PC-3 (cell line): ENCODE measurements at regions not wholly inside any gene's neighbourhood (a gene's known extent, or its start where the extent isn't known, plus 50 kb on each side); places are given as distances from the start of the nearest gene placed in this dataset.
"Not testable (repeated sequence)": the region's sequence is repeated elsewhere in the genome, so short reads cannot be mapped to it uniquely, and the experiment has no call there.

ENCODE experiments used
- ATAC-seq: fragments of 200-7000 bp; cut with Tn5 transposase; 2 replicates; pipeline ENCODE4 v1.9.1; 2020; ENCODE audit warnings: mild to moderate bottlenecking, moderate library complexity
- BruUV-seq: library from RNA; stranded (reverse); fragments of 400-500 nt; replicated peaks from 2 replicates; lab custom pipeline; 2021; lab: Mats Ljungman, UMichigan
- CTCF ChIA-PET: fragments of 300-600 bp; sonication (Branson Sonifier 250); formaldehyde crosslinking; loops from one replicate; lab custom pipeline; 2022; ENCODE audit warnings: antibody characterized with exemption; lab: Charles Lee
- POLR2A ChIA-PET: fragments of 300-600 bp; sonication (Branson Sonifier 250); formaldehyde crosslinking; loops from one replicate; lab custom pipeline; 2022; ENCODE audit warnings: antibody characterized with exemption; ENCODE audit not compliant: unreplicated experiment; lab: Charles Lee
- DNase-seq: peaks from one replicate; pipeline ENCODE4 v3.0.0-alpha.2; 2015
- H2AFZ ChIP-seq: fragments of 300-600 bp; sonication (generic); 2 replicates; pipeline ENCODE4 v1.6.0; 2016; ENCODE audit warnings: antibody characterized with exemption, low read length
- H3F3A ChIP-seq: fragments of 300-600 bp; sonication (generic); one replicate; pipeline ENCODE4 v1.6.0; 2017; ENCODE audit warnings: antibody characterized with exemption, low read length, control low read depth, mild to moderate bottlenecking; ENCODE audit not compliant: unreplicated experiment
- H3K27ac ChIP-seq: fragments of 300-600 bp; sonication (generic); 2 replicates; pipeline ENCODE4 v1.5.1; 2016; ENCODE audit warnings: mild to moderate bottlenecking, low read length
- H3K27me3 ChIP-seq: fragments of 300-600 bp; sonication (generic); 2 replicates; pipeline ENCODE4 v1.6.1; 2016; ENCODE audit warnings: low read length, mixed read lengths
- H3K36me3 ChIP-seq: fragments of 300-600 bp; sonication (generic); 2 replicates; pipeline ENCODE4 v1.6.1; 2016; ENCODE audit warnings: low read depth, mixed run types, low read length, mixed read lengths
- H3K4me1 ChIP-seq: fragments of 300-600 bp; sonication (generic); 2 replicates; pipeline ENCODE4 v1.5.1; 2016; ENCODE audit warnings: low read length; ENCODE audit not compliant: insufficient read depth
- H3K4me2 ChIP-seq: fragments of 300-600 bp; sonication (generic); 2 replicates; pipeline ENCODE4 v1.6.0; 2016; ENCODE audit warnings: low read length
- H3K4me3 ChIP-seq: fragments of 300-600 bp; sonication (generic); 2 replicates; pipeline ENCODE4 v1.5.1; 2016; ENCODE audit warnings: mild to moderate bottlenecking, low read length, mixed read lengths
- H3K79me2 ChIP-seq: fragments of 300-600 bp; sonication (generic); 2 replicates; pipeline ENCODE4 v1.6.1; 2017; ENCODE audit warnings: low read length, mixed read lengths
- H3K9ac ChIP-seq: fragments of 300-600 bp; sonication (generic); 2 replicates; pipeline ENCODE4 v1.6.0; 2016; ENCODE audit warnings: mild to moderate bottlenecking, low read length
- H3K9me2 ChIP-seq: fragments of 300-600 bp; sonication (generic); replicated peaks from 2 replicates; pipeline ENCODE4 v1.6.1; 2016; ENCODE audit warnings: mixed run types, low read length, mixed read lengths
- H3K9me3 ChIP-seq: fragments of 300-600 bp; sonication (generic); 2 replicates; pipeline ENCODE4 v1.6.1; 2016; ENCODE audit warnings: low read length, mixed read lengths
- H4K20me1 ChIP-seq: fragments of 300-600 bp; sonication (generic); 2 replicates; pipeline ENCODE4 v1.6.1; 2016; ENCODE audit warnings: low read length, mixed read lengths
- EZH2 ChIP-seq: fragments of 300-600 bp; sonication (generic); IDR thresholded peaks from one replicate; pipeline ENCODE4 v1.6.1; 2017; ENCODE audit warnings: antibody characterized with exemption, mild to moderate bottlenecking, low read length; ENCODE audit not compliant: unreplicated experiment
- EZH2phosphoT487 ChIP-seq: fragments of 300-600 bp; sonication (generic); IDR thresholded peaks from 2 replicates; pipeline ENCODE4 v1.6.1; 2018; ENCODE audit warnings: mild to moderate bottlenecking, antibody characterized with exemption, low read length, borderline replicate concordance
- intact Hi-C: fragments of 100-400 bp; cut with micrococcal nuclease; formaldehyde crosslinking; loops from 2 replicates; pipeline ENCODE4 v1.9.0; 2023
- TF ChIP-seq, protein P1 (sequence below): fragments of 300-600 bp; sonication (generic); conservative IDR thresholded peaks from 2 replicates; pipeline ENCODE4 v1.5.1; 2017; ENCODE audit warnings: antibody characterized with exemption, low read depth, mild to moderate bottlenecking, low read length

DNA sequence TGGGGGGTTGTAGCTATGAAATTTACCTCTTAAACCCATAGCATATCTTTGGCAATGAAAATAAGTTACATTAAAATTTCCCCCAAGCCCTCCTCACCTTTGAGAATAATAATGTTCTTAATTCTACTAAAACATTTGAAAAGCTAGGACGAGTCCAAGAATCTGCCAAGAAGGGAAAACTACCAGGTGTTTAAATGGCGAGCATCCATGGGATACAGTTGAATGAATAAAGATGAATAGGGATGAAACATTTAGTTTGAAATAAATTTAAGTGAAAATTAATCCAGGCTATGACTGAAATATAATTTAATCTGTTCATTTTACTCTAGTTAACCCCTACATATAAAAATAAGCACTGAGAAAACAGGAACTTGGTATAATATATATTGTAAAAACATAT is 536.7 kb downstream of the FLRT2 start:
- Histone ChIP-seq H3K79me2 (no peaks in the 10 kb centered on the region), H3K4me2 (no peak overlapping the region), H3K9me2 (no peaks in the 10 kb centered on the region), H2AFZ (no peak overlapping the region), H3K27ac (no peak overlapping the region), H3K4me3 (no peak overlapping the region), H3K9ac (no peak overlapping the region), H3F3A (no peaks in the 10 kb centered on the region), H3K4me1 (no peaks in the 10 kb centered on the region), H3K36me3 (no peaks in the 10 kb centered on the region), H3K9me3 (no peaks in the 10 kb centered on the region), H4K20me1 (no peaks in the 10 kb centered on the region), H3K27me3 (no peaks in the 10 kb centered on the region)
- DNase-seq (no peak), ATAC-seq (no peak)
- intact Hi-C loops, result no loop called here
- TF ChIP-seq EZH2phosphoT487 (no peak), EZH2 (no peak)
- TF ChIP-seq, protein P1, sequence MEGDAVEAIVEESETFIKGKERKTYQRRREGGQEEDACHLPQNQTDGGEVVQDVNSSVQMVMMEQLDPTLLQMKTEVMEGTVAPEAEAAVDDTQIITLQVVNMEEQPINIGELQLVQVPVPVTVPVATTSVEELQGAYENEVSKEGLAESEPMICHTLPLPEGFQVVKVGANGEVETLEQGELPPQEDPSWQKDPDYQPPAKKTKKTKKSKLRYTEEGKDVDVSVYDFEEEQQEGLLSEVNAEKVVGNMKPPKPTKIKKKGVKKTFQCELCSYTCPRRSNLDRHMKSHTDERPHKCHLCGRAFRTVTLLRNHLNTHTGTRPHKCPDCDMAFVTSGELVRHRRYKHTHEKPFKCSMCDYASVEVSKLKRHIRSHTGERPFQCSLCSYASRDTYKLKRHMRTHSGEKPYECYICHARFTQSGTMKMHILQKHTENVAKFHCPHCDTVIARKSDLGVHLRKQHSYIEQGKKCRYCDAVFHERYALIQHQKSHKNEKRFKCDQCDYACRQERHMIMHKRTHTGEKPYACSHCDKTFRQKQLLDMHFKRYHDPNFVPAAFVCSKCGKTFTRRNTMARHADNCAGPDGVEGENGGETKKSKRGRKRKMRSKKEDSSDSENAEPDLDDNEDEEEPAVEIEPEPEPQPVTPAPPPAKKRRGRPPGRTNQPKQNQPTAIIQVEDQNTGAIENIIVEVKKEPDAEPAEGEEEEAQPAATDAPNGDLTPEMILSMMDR, result no peak
- no TSS peak for BruUV-seq
- POLR2A ChIA-PET, result no interaction called here
- CTCF ChIA-PET, result no interaction called here

- no peaks in the 10 kb centered on the region for H3K9me2 ChIP-seq
- no peaks in the 10 kb centered on the region for H3K79me2 ChIP-seq
- H3K4me3 ChIP-seq, result no peak overlapping the region
- no peak overlapping the region for H3K27ac ChIP-seq
- no peak overlapping the region for H3K4me2 ChIP-seq
- BruUV-seq, result no TSS peak
- H4K20me1 ChIP-seq, result no peaks in the 10 kb centered on the region
- H3K36me3 ChIP-seq, result no peaks in the 10 kb centered on the region
- no peak for DNase-seq
- no peak overlapping the region for H3K9ac ChIP-seq
- H3K27me3 ChIP-seq, result no peaks in the 10 kb centered on the region
- H3K4me1 ChIP-seq, result no peaks in the 10 kb centered on the region
- H2AFZ ChIP-seq, result no peak overlapping the region
- no peaks in the 10 kb centered on the region for H3F3A ChIP-seq
- ATAC-seq, result no peak
- TF ChIP-seq, protein P1, result no peak
- TF ChIP-seq EZH2 (no peak), EZH2phosphoT487 (no peak)
- no peaks in the 10 kb centered on the region for H3K9me3 ChIP-seq
- POLR2A ChIA-PET, result no interaction called here
- CTCF ChIA-PET, result no interaction called here
- intact Hi-C loops, result no loop called here
Measured at GRCh38 chr14:86065407-86065806, 535.5 kb downstream of the FLRT2 start.

DNA sequence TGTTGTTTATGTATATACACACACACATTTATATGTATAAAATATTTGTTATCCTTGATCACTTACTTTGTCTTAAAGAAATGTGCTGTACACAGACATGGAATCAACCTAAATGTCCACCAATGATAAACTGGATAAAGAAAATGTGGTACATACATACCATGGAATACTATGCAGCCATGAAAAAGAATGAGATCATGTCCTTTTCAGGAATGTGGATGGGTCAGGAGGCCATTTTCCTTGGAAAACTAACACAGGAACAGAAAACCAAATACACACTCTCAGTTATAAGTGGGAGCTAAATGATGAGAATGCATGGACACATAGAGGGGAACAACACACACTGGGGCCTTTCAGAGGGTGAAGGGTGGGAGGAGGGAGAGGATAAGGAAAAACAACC is 534.7 kb downstream of the FLRT2 start:
- H3K9me2 ChIP-seq, CTCF ChIA-PET, H3K4me2 ChIP-seq, H3K79me2 ChIP-seq, H3K27ac ChIP-seq, intact Hi-C loops, H3F3A ChIP-seq, H3K4me3 ChIP-seq, H3K9ac ChIP-seq, DNase-seq, H3K27me3 ChIP-seq, H3K4me1 ChIP-seq, H3K9me3 ChIP-seq, H3K36me3 ChIP-seq, BruUV-seq, POLR2A ChIA-PET, H2AFZ ChIP-seq, ATAC-seq, H4K20me1 ChIP-seq: not testable (repeated sequence)
